GM23248 (cell line): ENCODE measurements at regions not wholly inside any gene's neighbourhood (a gene's known extent, or its start where the extent isn't known, plus 50 kb on each side); places are given as distances from the start of the nearest gene placed in this dataset.

Experiments used
- EZH2 ChIP-seq: fragments of 200-600 bp; sonication (generic); IDR thresholded peaks from 2 replicates; pipeline ENCODE4 v1.6.1; 2018; ENCODE audit warnings: antibody characterized with exemption, mild to moderate bottlenecking; ENCODE audit not compliant: insufficient read depth, poor library complexity, severe bottlenecking
- EZH2phosphoT487 ChIP-seq: fragments of 200-600 bp; sonication (generic); IDR thresholded peaks from 2 replicates; pipeline ENCODE4 v1.6.1; 2018; ENCODE audit warnings: antibody characterized with exemption, moderate library complexity, mild to moderate bottlenecking, low read depth; ENCODE audit not compliant: insufficient read depth

GRCh38 chr12:66916189-66916588 is 237.3 kb upstream of the GRIP1 start:
- TF ChIP-seq EZH2 (no peak), EZH2phosphoT487 (no peak)
